AG10803 (cell line): ENCODE measurements at regions not wholly inside any gene's neighbourhood (a gene's known extent, or its start where the extent isn't known, plus 50 kb on each side); places are given as distances from the start of the nearest gene placed in this dataset.

Source experiments
- DNase-seq: peaks from one replicate; pipeline ENCODE4 v3.0.0; 2010; ENCODE audit warnings: low read depth
- H3K4me3 ChIP-seq: 2 replicates; pipeline ENCODE4 v1.5.1; 2011; ENCODE audit warnings: mild to moderate bottlenecking, low read length, control low read depth
- TF ChIP-seq, protein P1 (sequence below): conservative IDR thresholded peaks from 2 replicates; pipeline ENCODE4 v1.5.1; 2011; ENCODE audit warnings: mild to moderate bottlenecking, low read length, control low read depth, inconsistent platforms

DNA sequence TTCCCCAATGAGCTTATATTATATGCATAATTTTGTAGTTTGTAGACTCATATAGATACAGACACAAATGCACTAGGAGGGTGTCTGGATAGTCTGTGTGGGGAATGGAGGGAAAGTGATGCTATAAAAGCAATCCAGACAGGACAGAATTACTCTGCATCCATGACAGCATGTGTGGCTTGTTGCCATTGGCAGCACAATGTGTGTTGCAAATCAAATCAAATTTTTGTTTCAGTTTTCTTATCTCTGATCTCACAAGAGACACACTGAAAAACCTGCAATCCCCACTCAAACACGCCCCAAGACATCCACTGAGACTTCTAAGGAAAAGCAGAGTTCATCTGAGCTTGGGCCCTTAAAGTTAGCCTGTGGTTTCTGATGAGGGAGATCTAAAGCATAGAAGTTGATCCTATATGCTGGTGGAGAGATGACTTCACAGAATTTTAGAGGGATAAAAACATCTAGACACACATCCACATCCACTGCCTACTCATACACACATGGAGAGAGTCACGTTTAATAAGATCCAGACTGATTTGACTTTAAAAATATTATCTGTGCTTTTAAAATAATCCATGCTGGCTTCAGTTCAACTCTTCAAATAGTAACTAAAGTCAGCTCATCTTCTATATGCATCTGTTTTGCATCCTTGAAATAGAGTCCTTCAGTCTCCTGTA lies 313.0 kb upstream of the PLXNA2 start:
- TF ChIP-seq, protein P1, sequence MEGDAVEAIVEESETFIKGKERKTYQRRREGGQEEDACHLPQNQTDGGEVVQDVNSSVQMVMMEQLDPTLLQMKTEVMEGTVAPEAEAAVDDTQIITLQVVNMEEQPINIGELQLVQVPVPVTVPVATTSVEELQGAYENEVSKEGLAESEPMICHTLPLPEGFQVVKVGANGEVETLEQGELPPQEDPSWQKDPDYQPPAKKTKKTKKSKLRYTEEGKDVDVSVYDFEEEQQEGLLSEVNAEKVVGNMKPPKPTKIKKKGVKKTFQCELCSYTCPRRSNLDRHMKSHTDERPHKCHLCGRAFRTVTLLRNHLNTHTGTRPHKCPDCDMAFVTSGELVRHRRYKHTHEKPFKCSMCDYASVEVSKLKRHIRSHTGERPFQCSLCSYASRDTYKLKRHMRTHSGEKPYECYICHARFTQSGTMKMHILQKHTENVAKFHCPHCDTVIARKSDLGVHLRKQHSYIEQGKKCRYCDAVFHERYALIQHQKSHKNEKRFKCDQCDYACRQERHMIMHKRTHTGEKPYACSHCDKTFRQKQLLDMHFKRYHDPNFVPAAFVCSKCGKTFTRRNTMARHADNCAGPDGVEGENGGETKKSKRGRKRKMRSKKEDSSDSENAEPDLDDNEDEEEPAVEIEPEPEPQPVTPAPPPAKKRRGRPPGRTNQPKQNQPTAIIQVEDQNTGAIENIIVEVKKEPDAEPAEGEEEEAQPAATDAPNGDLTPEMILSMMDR = no peak

GRCh38 chr1:208557723-208558094 lies 313.5 kb upstream of the PLXNA2 start:
- DNase-seq = no peak
- H3K4me3 ChIP-seq = no peak overlapping the region
- TF ChIP-seq, protein P1 = no peak

More for the DNA sequence above, 313.0 kb upstream of the PLXNA2 start:
- no peak for DNase-seq
- no peak overlapping the region for H3K4me3 ChIP-seq

GRCh38 chr1:208559597-208560329 lies 315.6 kb upstream of the PLXNA2 start:
- TF ChIP-seq, protein P1 = no peak
- H3K4me3 ChIP-seq = no peak overlapping the region
- no peak for DNase-seq

- DNase-seq = no peak
- H3K4me3 ChIP-seq = no peak overlapping the region
- TF ChIP-seq, protein P1 = no peak
Measured at GRCh38 chr1:208562151-208562960, 318.2 kb upstream of the PLXNA2 start.

- no peak overlapping the region for H3K4me3 ChIP-seq
- DNase-seq = no peak
- TF ChIP-seq, protein P1 = no peak
Measured at GRCh38 chr1:208564466-208564865, 320.3 kb upstream of the PLXNA2 start.

DNA sequence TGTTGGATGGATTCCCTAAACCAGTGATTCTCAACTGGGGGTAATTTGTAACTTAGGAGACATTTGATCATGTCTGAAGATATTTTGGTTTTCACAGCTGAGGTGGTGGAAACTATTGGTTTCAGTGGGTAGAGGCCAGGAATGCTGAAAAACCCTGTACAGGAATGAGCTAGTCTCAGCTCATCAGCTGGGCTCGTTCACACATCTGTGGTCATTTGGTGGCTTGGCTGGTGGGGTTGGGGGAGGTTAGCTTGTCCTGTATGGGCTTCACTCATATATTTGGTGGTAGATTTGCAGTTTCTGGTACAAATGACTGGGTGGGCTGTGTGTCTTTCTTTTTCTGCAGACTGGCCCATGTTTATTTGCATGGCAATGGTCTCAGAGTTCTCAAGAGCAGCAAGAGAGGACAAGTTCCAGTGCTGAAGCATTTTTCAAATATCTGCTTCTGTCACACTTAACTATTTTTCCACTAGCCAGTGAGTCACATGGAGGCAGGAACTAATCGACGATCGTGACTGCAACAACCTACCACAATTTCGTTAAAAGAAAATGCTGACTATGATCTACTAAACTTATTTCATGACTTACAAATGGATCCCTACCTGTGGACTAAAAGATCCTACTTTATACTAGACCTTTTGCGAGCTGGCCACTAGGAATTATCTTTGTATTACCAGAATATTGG lies 321.7 kb upstream of the PLXNA2 start:
- no peak overlapping the region for H3K4me3 ChIP-seq
- no peak for DNase-seq
- TF ChIP-seq, protein P1 = no peak
